Fibroblast of villous mesenchyme (primary cell): ENCODE measurements at regions not wholly inside any gene's neighbourhood (a gene's known extent, or its start where the extent isn't known, plus 50 kb on each side); places are given as distances from the start of the nearest gene placed in this dataset.
"Not testable (repeated sequence)": the region's sequence is repeated elsewhere in the genome, so short reads cannot be mapped to it uniquely, and the experiment has no call there.

ENCODE experiments used
- DNase-seq: peaks from one replicate; pipeline ENCODE4 v3.0.0-alpha.2; 2010; ENCODE audit warnings: low read depth
- H3K4me3 ChIP-seq: 2 replicates; pipeline ENCODE4 v1.5.1; 2011; ENCODE audit warnings: low read depth, mild to moderate bottlenecking, low read length
- CTCF ChIP-seq: IDR thresholded peaks from 2 replicates; pipeline ENCODE4 v1.5.1; 2012; ENCODE audit warnings: low read depth, mild to moderate bottlenecking, low read length; ENCODE audit not compliant: insufficient read depth

- DNase-seq = no peak
- no peak overlapping the region for H3K4me3 ChIP-seq
- TF ChIP-seq CTCF = no peak
These were observed 397.6 kb downstream of the EDEM1 start for GRCh38 chr3:5585085-5585484.

DNA sequence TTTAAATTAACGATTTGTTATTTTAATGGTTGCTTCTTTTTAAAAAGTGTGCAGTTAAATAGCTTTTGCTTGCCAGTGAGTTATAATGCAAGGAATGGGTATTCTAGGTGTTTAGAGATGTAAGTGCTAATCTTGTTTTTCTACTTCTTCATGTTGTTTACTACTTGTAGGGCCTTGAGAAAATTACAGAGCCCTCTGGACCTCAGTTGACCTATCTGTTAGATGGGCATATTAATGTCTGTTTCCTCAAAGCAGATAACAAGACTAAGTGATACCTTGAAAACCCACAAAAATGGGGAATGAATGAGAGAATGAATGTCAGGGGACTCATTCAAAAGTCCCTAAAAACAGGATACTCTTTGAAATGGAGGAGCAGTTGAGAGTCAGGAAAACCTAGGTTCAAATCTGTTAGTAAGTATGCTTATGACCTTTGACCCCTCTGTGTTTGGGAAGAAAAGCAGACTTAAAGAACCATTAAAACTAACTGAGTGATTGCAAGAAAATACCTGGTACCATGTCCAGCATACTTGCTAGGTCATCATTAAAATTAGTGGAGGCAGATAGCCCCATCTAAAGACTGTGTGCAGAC, 419.5 kb downstream of the EDEM1 start:
- H3K4me3 ChIP-seq = no peak overlapping the region
- no peak for DNase-seq
- TF ChIP-seq CTCF = no peak

GRCh38 chr3:5607581-5607980, 420.1 kb downstream of the EDEM1 start:
- H3K4me3 ChIP-seq = no peak overlapping the region
- TF ChIP-seq CTCF = no peak
- DNase-seq = no peak

DNA sequence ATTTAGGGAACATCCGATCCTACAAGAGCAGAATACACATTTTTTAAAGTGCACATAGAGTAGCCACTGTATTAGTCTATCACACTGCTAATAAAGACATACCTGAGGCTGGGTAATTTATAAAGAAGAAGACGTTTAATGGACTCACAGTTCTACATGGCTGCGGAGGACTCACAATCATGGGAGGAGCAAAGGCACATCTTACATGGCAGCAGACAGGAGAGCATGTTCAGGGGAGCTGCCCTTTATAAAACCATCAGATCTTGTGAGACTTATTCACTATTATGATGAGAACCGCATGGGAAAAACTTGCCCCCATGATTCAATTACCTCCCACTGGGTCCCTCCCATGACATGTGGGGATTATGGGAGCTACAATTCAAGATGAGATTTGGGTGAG, 421.5 kb downstream of the EDEM1 start:
- not testable (repeated sequence) for DNase-seq, H3K4me3 ChIP-seq

GRCh38 chr3:5613599-5613998, 426.1 kb downstream of the EDEM1 start:
- no peak overlapping the region for H3K4me3 ChIP-seq
- no peak for DNase-seq
- TF ChIP-seq CTCF = no peak

DNA sequence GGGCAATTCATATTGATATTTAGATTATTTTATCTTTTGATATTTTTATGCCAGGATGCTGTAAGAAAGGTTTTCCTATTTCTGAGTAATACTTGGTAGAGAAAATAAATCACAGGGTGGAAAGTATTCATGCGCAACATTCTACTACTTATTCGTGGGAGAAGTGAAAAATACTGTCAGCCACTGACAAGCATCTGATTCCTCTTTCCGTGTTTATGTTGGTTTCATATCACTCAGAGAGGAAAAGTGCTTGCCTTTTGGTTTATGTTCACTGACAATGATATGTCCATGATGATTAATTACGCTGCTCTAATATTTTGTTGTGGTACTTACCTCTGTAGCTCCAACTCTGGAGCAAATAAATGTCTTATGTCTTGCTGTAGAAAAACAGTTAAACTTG, 429.4 kb downstream of the EDEM1 start:
- no peak overlapping the region for H3K4me3 ChIP-seq
- no peak for DNase-seq
- no peak for TF ChIP-seq CTCF

DNA sequence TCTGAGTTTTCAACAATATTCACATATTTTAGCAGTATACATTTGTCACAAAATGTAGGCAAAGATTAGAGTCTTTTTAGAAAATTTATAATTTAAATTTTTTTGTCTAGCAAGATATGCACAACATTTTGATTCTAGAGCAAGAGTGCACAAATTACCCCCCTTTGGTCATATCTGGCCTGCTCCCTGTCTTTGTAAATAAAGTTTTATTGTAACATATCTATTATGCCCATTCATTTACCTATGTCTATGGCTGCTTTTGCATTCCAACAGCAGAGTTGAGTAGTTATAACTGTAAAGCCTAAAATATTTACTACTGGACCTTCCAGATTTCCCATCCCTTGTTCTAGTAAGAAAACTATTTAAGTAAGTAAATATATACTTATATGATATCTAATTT, 430.7 kb downstream of the EDEM1 start:
- TF ChIP-seq CTCF = no peak
- no peak overlapping the region for H3K4me3 ChIP-seq
- DNase-seq = no peak
